ENCODE measurements at regions not wholly inside any gene's neighbourhood (a gene's known extent, or its start where the extent isn't known, plus 50 kb on each side); places are given as distances from the start of the nearest gene placed in this dataset.

GRCh38 chr13:90683711-90684131, 663.8 kb upstream of the MIR17HG start:
- TF ChIP-seq CTCF (IDR thresholded peaks at IDR 0.05; ENCODE audit: insufficient read depth, low read length, poor library complexity, severe bottlenecking) (no peak), EZH2phosphoT487 (conservative IDR thresholded peaks at IDR 0.05; ENCODE audit: low read length) (no peak)
